CD4-positive, alpha-beta memory T cell (primary cell): ENCODE measurements at regions not wholly inside any gene's neighbourhood (a gene's known extent, or its start where the extent isn't known, plus 50 kb on each side); places are given as distances from the start of the nearest gene placed in this dataset.

Experiments used
- CTCF ChIA-PET: fragments of 350-600 bp; sonication (Branson Sonifier 250); formaldehyde crosslinking; loops from one replicate; lab custom pipeline; 2021; ENCODE audit warnings: inconsistent platforms; ENCODE audit not compliant: partially characterized antibody; lab: Charles Lee
- POLR2A ChIA-PET: fragments of 350-600 bp; sonication (Branson Sonifier 250); formaldehyde crosslinking; loops from one replicate; lab custom pipeline; 2021; ENCODE audit not compliant: partially characterized antibody; lab: Charles Lee
- DNase-seq, 5 donors: peaks; one replicate each; pipeline versions ENCODE4 v3.0.0 to v3.0.0-alpha.2; 2020 to 2022; ENCODE audit warnings: mixed read lengths in 1 of 5
- H3K27ac ChIP-seq: one replicate; pipeline ENCODE4 v1.7.0; 2013; ENCODE audit warnings: low read depth, low read length
- H3K27me3 ChIP-seq: 2 replicates; pipeline ENCODE4 v1.7.0; 2013; ENCODE audit warnings: mild to moderate bottlenecking, low read length, moderate library complexity; ENCODE audit not compliant: insufficient read depth
- H3K36me3 ChIP-seq: 2 replicates; pipeline ENCODE4 v1.7.0; 2013; ENCODE audit warnings: mild to moderate bottlenecking, low read length, moderate library complexity; ENCODE audit not compliant: insufficient read depth
- H3K4me1 ChIP-seq: 2 replicates; pipeline ENCODE4 v1.7.0; 2013; ENCODE audit warnings: mild to moderate bottlenecking, low read length, moderate library complexity; ENCODE audit not compliant: insufficient read depth
- H3K4me3 ChIP-seq, 2 donors: one replicate each; pipeline ENCODE4 v1.7.0; 2013; ENCODE audit warnings: low read length in 2 of 2, mild to moderate bottlenecking in 1 of 2
- H3K9me3 ChIP-seq, 2 donors: one replicate each; pipeline ENCODE4 v1.7.0; 2013; ENCODE audit warnings: low read length in 2 of 2, control low read depth in 1 of 2; ENCODE audit not compliant: control insufficient read depth in 1 of 2
- H3K27ac Mint-ChIP-seq, 7 donors: one replicate each; pipeline ENCODE4 v1.8.0; 2020 to 2021; ENCODE audit warnings: mixed read lengths in 7 of 7, mild to moderate bottlenecking in 6 of 7, inconsistent platforms in 3 of 7, moderate library complexity in 3 of 7
- H3K27me3 Mint-ChIP-seq, 2 donors: one replicate each; pipeline ENCODE4 v1.8.0; 2020 to 2021; ENCODE audit warnings: mixed read lengths in 2 of 2
- H3K36me3 Mint-ChIP-seq, 2 donors: one replicate each; pipeline ENCODE4 v1.8.0; 2020 to 2021; ENCODE audit warnings: mixed read lengths in 2 of 2, inconsistent platforms in 1 of 2, mild to moderate bottlenecking in 1 of 2
- H3K4me1 Mint-ChIP-seq, 4 donors: one replicate each; pipeline ENCODE4 v1.8.0; 2020 to 2021; ENCODE audit warnings: mixed read lengths in 4 of 4, mild to moderate bottlenecking in 1 of 4
- H3K4me3 Mint-ChIP-seq, 8 donors: one replicate each; pipeline ENCODE4 v1.8.0; 2020 to 2021; ENCODE audit warnings: mixed read lengths in 8 of 8, mild to moderate bottlenecking in 7 of 8, moderate library complexity in 6 of 8, inconsistent platforms in 3 of 8
- H3K9me3 Mint-ChIP-seq, 8 donors: one replicate each; pipeline ENCODE4 v1.8.0; 2020 to 2021; ENCODE audit warnings: mixed read lengths in 8 of 8, mild to moderate bottlenecking in 5 of 8, inconsistent platforms in 3 of 8, moderate library complexity in 1 of 8
- intact Hi-C: fragments of 100-400 bp; cut with micrococcal nuclease; formaldehyde crosslinking; loops from one replicate; pipeline ENCODE4 v1.15.1; 2023

DNA sequence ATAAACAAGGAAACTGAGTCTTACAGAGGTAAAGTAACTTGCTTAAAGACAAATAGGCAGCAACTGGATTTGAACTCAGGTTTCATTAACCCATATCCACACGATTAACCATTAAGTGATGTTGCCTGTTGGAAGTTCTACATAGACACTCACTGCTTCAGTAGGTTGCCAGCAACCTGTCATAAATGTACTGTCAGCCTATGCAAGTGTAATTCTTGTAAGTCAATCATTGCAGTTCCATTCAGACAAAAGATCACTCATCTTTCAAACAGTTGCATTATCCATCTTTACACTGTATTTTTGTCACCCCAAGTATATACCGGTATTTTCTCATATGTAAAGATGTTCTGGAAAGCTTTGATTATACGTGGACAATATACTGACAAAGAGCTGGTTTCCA is 676.9 kb upstream of the PCDH20 start:
- CTCF ChIA-PET, result no interaction called here
- H3K27ac Mint-ChIP-seq, result no peak overlapping the region
- H3K9me3 Mint-ChIP-seq, result peaks cover 0 to 12% (median 2%) of the 10 kb centered on the region in 8 donors

GRCh38 chr13:62088165-62088564 is 672.5 kb upstream of the PCDH20 start:
- Histone ChIP-seq H3K27me3 (no peaks in the 10 kb centered on the region), H3K4me1 (no peaks in the 10 kb centered on the region), H3K4me3 (no peak overlapping the region), H3K27ac (no peak overlapping the region), H3K9me3 (no peaks in the 10 kb centered on the region), H3K36me3 (no peaks in the 10 kb centered on the region)
- H3K4me3 Mint-ChIP-seq, result no peak overlapping the region
- no peaks in the 10 kb centered on the region for H3K36me3 Mint-ChIP-seq
- ChIA-PET POLR2A (no interaction called here), CTCF (no interaction called here)
- DNase-seq, result no peak
- H3K9me3 Mint-ChIP-seq, result peaks cover 0 to 5% (median 3%) of the 10 kb centered on the region in 8 donors
- intact Hi-C loops, result no loop called here
- no peaks in the 10 kb centered on the region for H3K4me1 Mint-ChIP-seq
- H3K27ac Mint-ChIP-seq, result no peak overlapping the region
- H3K27me3 Mint-ChIP-seq, result no peaks in the 10 kb centered on the region

More for the DNA sequence above, 676.9 kb upstream of the PCDH20 start:
- Mint-ChIP-seq H3K27me3 (no peaks in the 10 kb centered on the region), H3K4me3 (no peak overlapping the region), H3K36me3 (no peaks in the 10 kb centered on the region), H3K4me1 (no peaks in the 10 kb centered on the region)
- H3K9me3 ChIP-seq, result no peaks in the 10 kb centered on the region
- DNase-seq, result no peak
- H3K27me3 ChIP-seq, result no peaks in the 10 kb centered on the region
- H3K36me3 ChIP-seq, result no peaks in the 10 kb centered on the region
- H3K4me3 ChIP-seq, result no peak overlapping the region
- POLR2A ChIA-PET, result no interaction called here
- intact Hi-C loops, result no loop called here
- H3K4me1 ChIP-seq, result no peaks in the 10 kb centered on the region
- H3K27ac ChIP-seq, result no peak overlapping the region

DNA sequence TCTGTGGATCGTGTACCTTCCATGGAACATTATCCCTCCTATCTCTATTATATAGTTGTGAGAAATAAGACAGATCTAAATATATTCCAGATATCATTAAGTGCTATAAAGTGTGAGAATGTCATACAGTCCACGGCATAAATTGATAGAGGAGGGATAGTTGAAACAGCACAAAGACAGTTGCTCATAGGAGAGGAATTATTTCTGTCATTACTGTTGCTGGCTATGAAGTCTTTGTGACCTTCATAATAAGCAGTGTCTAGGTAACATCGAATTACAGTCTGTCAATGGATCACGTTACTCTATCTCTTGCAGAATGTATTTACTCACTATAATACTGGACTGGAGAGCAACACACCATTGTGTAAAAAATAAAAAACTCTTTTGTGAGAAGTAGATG is 671.5 kb upstream of the PCDH20 start:
- Histone ChIP-seq H3K4me3 (no peak overlapping the region), H3K9me3 (no peaks in the 10 kb centered on the region), H3K4me1 (no peaks in the 10 kb centered on the region), H3K36me3 (no peaks in the 10 kb centered on the region), H3K27me3 (no peaks in the 10 kb centered on the region), H3K27ac (no peak overlapping the region)
- no peaks in the 10 kb centered on the region for H3K4me1 Mint-ChIP-seq
- no peak for DNase-seq
- H3K27ac Mint-ChIP-seq, result no peak overlapping the region
- no peaks in the 10 kb centered on the region for H3K27me3 Mint-ChIP-seq
- intact Hi-C loops, result no loop called here
- no peaks in the 10 kb centered on the region for H3K36me3 Mint-ChIP-seq
- no peak overlapping the region for H3K4me3 Mint-ChIP-seq
- H3K9me3 Mint-ChIP-seq, result peaks cover 0 to 5% (median under 1%) of the 10 kb centered on the region in 8 donors
- CTCF ChIA-PET, result no interaction called here
- POLR2A ChIA-PET, result no interaction called here

- no peaks in the 10 kb centered on the region for H3K36me3 ChIP-seq
- no peak overlapping the region for H3K27ac Mint-ChIP-seq
- CTCF ChIA-PET, result no interaction called here
These were observed 669.9 kb upstream of the PCDH20 start for GRCh38 chr13:62085337-62086229.

DNA sequence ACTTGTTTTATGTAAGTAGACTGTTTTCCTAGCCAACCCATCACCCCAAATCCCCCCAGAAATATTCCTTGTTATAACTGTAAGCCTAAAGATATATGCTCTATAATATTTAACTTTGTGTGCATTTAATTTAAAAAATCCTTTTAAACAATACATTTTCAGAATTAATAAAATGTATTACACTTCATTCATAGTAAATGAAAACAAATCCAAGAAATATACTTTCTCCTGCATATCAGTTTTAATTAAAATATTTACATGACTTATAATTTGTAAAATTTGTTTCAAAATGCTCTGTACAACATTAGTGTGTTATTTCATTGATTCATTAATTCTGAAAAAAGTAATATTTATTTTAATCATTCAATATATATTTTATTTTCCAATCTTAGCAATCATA is 669.1 kb upstream of the PCDH20 start:
- H3K27ac ChIP-seq, result no peak overlapping the region
- no peaks in the 10 kb centered on the region for H3K4me1 ChIP-seq
- POLR2A ChIA-PET, result no interaction called here
- Mint-ChIP-seq H3K36me3 (no peaks in the 10 kb centered on the region), H3K27ac (no peak overlapping the region), H3K4me1 (no peaks in the 10 kb centered on the region), H3K9me3 (peaks cover 0 to 5% (median 3%) of the 10 kb centered on the region in 8 donors), H3K4me3 (no peak overlapping the region), H3K27me3 (no peaks in the 10 kb centered on the region)
- no peaks in the 10 kb centered on the region for H3K9me3 ChIP-seq
- H3K4me3 ChIP-seq, result no peak overlapping the region
- no peaks in the 10 kb centered on the region for H3K36me3 ChIP-seq
- CTCF ChIA-PET, result no interaction called here
- H3K27me3 ChIP-seq, result no peaks in the 10 kb centered on the region
- DNase-seq, result no peak
- intact Hi-C loops, result no loop called here

More at GRCh38 chr13:62085337-62086229, 669.9 kb upstream of the PCDH20 start:
- Mint-ChIP-seq H3K4me3 (no peak overlapping the region), H3K36me3 (no peaks in the 10 kb centered on the region), H3K27me3 (no peaks in the 10 kb centered on the region), H3K4me1 (no peaks in the 10 kb centered on the region), H3K9me3 (peaks cover 0 to 3% (median under 1%) of the 10 kb centered on the region in 8 donors)
- Histone ChIP-seq H3K4me1 (no peaks in the 10 kb centered on the region), H3K27me3 (no peaks in the 10 kb centered on the region), H3K9me3 (no peaks in the 10 kb centered on the region), H3K4me3 (no peak overlapping the region), H3K27ac (no peak overlapping the region)
- intact Hi-C loops, result no loop called here
- POLR2A ChIA-PET, result no interaction called here
- DNase-seq, result no peak

- Mint-ChIP-seq H3K36me3 (no peaks in the 10 kb centered on the region), H3K27me3 (no peaks in the 10 kb centered on the region), H3K4me1 (no peaks in the 10 kb centered on the region), H3K4me3 (no peak overlapping the region), H3K27ac (no peak overlapping the region), H3K9me3 (peaks cover 0 to 14% (median 7%) of the 10 kb centered on the region in 8 donors)
- CTCF ChIA-PET, result no interaction called here
- Histone ChIP-seq H3K27ac (no peak overlapping the region), H3K4me1 (no peaks in the 10 kb centered on the region), H3K4me3 (no peak overlapping the region), H3K9me3 (no peaks in the 10 kb centered on the region), H3K27me3 (no peaks in the 10 kb centered on the region), H3K36me3 (no peaks in the 10 kb centered on the region)
- DNase-seq, result no peak
- intact Hi-C loops, result no loop called here
- POLR2A ChIA-PET, result no interaction called here
These were observed 652.2 kb upstream of the PCDH20 start for GRCh38 chr13:62067821-62068220.

DNA sequence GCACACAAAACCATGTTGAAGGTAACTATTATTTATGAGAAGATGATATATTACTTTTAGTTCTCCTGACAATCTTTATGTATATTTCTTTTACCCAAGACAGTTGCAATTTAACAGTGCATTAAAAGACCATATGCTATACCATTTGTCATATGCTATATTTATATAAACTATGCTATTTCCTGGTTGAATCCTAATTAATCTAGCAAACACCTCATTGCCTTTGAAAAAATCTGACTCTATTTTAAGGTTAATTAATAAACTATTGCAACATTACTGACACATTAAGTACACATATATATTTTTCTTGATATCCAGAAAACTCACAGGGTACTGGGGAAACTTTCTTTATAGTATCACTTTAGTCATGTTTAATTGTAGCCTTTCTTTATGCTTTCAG is 649.4 kb upstream of the PCDH20 start:
- Mint-ChIP-seq H3K27ac (no peak overlapping the region), H3K4me3 (no peak overlapping the region), H3K27me3 (no peaks in the 10 kb centered on the region), H3K36me3 (no peaks in the 10 kb centered on the region), H3K9me3 (peaks cover 0 to 17% (median 9%) of the 10 kb centered on the region in 8 donors), H3K4me1 (no peaks in the 10 kb centered on the region)
- Histone ChIP-seq H3K4me1 (no peaks in the 10 kb centered on the region), H3K36me3 (no peaks in the 10 kb centered on the region), H3K4me3 (no peak overlapping the region), H3K27me3 (no peaks in the 10 kb centered on the region), H3K27ac (no peak overlapping the region), H3K9me3 (no peaks in the 10 kb centered on the region)
- ChIA-PET POLR2A (no interaction called here), CTCF (no interaction called here)
- no peak for DNase-seq
- intact Hi-C loops, result no loop called here
